Suprapubic skin (tissue), 3 donors: ENCODE measurements at regions not wholly inside any gene's neighbourhood (a gene's known extent, or its start where the extent isn't known, plus 50 kb on each side); places are given as distances from the start of the nearest gene placed in this dataset.

Source experiments
- EP300 ChIP-seq: sonication (generic); formaldehyde crosslinking; IDR thresholded peaks from one replicate; pipeline ENCODE4 v1.6.1; 2017; ENCODE audit warnings: antibody characterized with exemption
- TF ChIP-seq, protein P1 (sequence below), 2 donors: fragments of 200-600 bp in 1 of 2; fragments of 450-650 bp in 1 of 2; sonication (generic) in 1 of 2; IDR thresholded peaks; one replicate each; pipeline ENCODE4 v1.5.1; 2016 to 2019; ENCODE audit warnings: antibody characterized with exemption in 2 of 2, mild to moderate bottlenecking in 1 of 2, moderate library complexity in 1 of 2

DNA sequence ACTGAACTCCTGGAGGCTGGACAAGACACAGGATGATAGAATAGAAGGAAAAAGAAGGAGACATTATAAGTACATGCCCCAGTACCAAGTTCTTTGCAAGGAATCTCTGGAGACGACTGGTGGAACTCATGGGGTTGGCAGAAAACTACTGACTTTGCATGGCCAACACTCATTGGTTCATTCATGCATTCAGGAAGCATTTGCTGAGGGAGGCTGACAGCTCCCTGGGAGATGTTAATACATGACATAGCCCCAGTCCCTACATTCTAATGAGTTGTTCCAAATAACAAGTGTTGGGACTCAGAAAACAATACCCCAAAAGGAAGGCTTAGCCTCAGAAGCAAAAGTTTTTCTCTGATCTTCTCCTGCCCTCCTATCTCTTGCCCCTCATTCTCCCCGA is 172.8 kb upstream of the IRF2BP2 start:
- TF ChIP-seq, protein P1, sequence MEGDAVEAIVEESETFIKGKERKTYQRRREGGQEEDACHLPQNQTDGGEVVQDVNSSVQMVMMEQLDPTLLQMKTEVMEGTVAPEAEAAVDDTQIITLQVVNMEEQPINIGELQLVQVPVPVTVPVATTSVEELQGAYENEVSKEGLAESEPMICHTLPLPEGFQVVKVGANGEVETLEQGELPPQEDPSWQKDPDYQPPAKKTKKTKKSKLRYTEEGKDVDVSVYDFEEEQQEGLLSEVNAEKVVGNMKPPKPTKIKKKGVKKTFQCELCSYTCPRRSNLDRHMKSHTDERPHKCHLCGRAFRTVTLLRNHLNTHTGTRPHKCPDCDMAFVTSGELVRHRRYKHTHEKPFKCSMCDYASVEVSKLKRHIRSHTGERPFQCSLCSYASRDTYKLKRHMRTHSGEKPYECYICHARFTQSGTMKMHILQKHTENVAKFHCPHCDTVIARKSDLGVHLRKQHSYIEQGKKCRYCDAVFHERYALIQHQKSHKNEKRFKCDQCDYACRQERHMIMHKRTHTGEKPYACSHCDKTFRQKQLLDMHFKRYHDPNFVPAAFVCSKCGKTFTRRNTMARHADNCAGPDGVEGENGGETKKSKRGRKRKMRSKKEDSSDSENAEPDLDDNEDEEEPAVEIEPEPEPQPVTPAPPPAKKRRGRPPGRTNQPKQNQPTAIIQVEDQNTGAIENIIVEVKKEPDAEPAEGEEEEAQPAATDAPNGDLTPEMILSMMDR (IDR thresholded peaks at IDR 0.05): no peak
- no peak for TF ChIP-seq EP300
